HG03521 (cell line): ENCODE measurements at regions not wholly inside any gene's neighbourhood (a gene's known extent, or its start where the extent isn't known, plus 50 kb on each side); places are given as distances from the start of the nearest gene placed in this dataset.

Experiments
- ATAC-seq: cut with Tn5 transposase; IDR thresholded peaks from one replicate; pipeline ENCODE4 v1.9.1; 2021; ENCODE audit warnings: mild to moderate bottlenecking, moderate library complexity; ENCODE audit not compliant: unreplicated experiment

- ATAC-seq, result no peak
These were observed 255.2 kb downstream of the EMP1 start for GRCh38 chr12:13451776-13452175.

GRCh38 chr12:13450231-13451080 is 253.9 kb downstream of the EMP1 start:
- ATAC-seq, result no peak

- ATAC-seq, result no peak
These were observed 247.6 kb downstream of the EMP1 start for GRCh38 chr12:13444076-13444475.

GRCh38 chr12:13443498-13443897 is 247.0 kb downstream of the EMP1 start:
- no peak for ATAC-seq

- ATAC-seq, result no peak
These were observed 246.5 kb downstream of the EMP1 start for GRCh38 chr12:13443028-13443427.

GRCh38 chr12:13442457-13442856 is 245.9 kb downstream of the EMP1 start:
- no peak for ATAC-seq

- ATAC-seq, result no peak
These were observed 244.3 kb downstream of the EMP1 start for GRCh38 chr12:13440844-13441243.

- no peak for ATAC-seq
These were observed 241.0 kb downstream of the EMP1 start for GRCh38 chr12:13437541-13437940.

- ATAC-seq, result no peak
These were observed 240.3 kb downstream of the EMP1 start for GRCh38 chr12:13436696-13437391.

GRCh38 chr12:13436182-13436581 is 239.7 kb downstream of the EMP1 start:
- ATAC-seq, result no peak

- no peak for ATAC-seq
These were observed 238.9 kb downstream of the EMP1 start for GRCh38 chr12:13435235-13435933.

- no peak for ATAC-seq
These were observed 237.2 kb downstream of the EMP1 start for GRCh38 chr12:13433768-13434167.

GRCh38 chr12:13431041-13431440 is 234.5 kb downstream of the EMP1 start:
- no peak for ATAC-seq

GRCh38 chr12:13428538-13429265 is 232.2 kb downstream of the EMP1 start:
- no peak for ATAC-seq

GRCh38 chr12:13425766-13426165 is 229.2 kb downstream of the EMP1 start:
- no peak for ATAC-seq

- ATAC-seq, result no peak
These were observed 225.8 kb downstream of the EMP1 start for GRCh38 chr12:13422291-13422690.

- no peak for ATAC-seq
These were observed 221.0 kb downstream of the EMP1 start for GRCh38 chr12:13417516-13417915.

- ATAC-seq, result no peak
These were observed 214.8 kb downstream of the EMP1 start for GRCh38 chr12:13411287-13411686.

- ATAC-seq, result no peak
These were observed 209.6 kb downstream of the EMP1 start for GRCh38 chr12:13405961-13406703.
